Pancreas (tissue), 10 donors: ENCODE measurements at regions not wholly inside any gene's neighbourhood (a gene's known extent, or its start where the extent isn't known, plus 50 kb on each side); places are given as distances from the start of the nearest gene placed in this dataset.

Source experiments
- ATAC-seq, 4 donors: fragments of 200-7000 bp; cut with Tn5 transposase; one replicate each; pipeline versions ENCODE4 v1.8.0 to v1.9.1; 2020; ENCODE audit warnings: mild to moderate bottlenecking in 4 of 4, moderate library complexity in 4 of 4
- DNase-seq, 6 donors: peaks; one replicate each; pipeline ENCODE4 v3.0.0-alpha.2; 2020
- FAIRE-seq: peaks from 2 replicates; lab custom pipeline; 2012; peaks lifted over from hg19 to GRCh38; lab: Jason Lieb, UNC
- H3K27ac ChIP-seq, 4 donors: fragments of 200-600 bp; sonication (generic); 1 replicate in 3 of 4; 2 replicates in 1 of 4; pipeline versions ENCODE4 v1.5.0 to v1.8.0; 2020
- H3K27me3 ChIP-seq, 4 donors: fragments of 200-600 bp; one replicate each; pipeline ENCODE4 v1.8.0; 2021
- H3K36me3 ChIP-seq, 3 donors: fragments of 200-600 bp; sonication (generic) in 1 of 3; one replicate each; pipeline versions ENCODE4 v1.5.0 to v1.8.0; 2020 to 2021
- H3K4me1 ChIP-seq, 3 donors: fragments of 200-600 bp; one replicate each; pipeline ENCODE4 v1.8.0; 2021
- H3K4me3 ChIP-seq, 4 donors: fragments of 200-600 bp; sonication (generic) in 2 of 4; one replicate each; pipeline versions ENCODE4 v1.5.0 to v1.8.0; 2020 to 2021
- H3K9me3 ChIP-seq, 4 donors: fragments of 200-600 bp; one replicate each; pipeline ENCODE4 v1.8.0; 2021
- WGBS, 2 donors: extraction: QIAGEN DNeasy Blood & Tissue Kit; methylation state at CpG; one replicate each; pipeline ENCODE4 v1.1.7; 2013; 5-methylcytosine and 5-hydroxymethylcytosine counted together
- intact Hi-C, 3 donors: fragments of 100-400 bp; cut with DNase I; formaldehyde crosslinking; loops; one replicate each; pipeline versions ENCODE4 v1.11.1 to v1.14.2; 2022
- TF ChIP-seq, protein P1 (sequence below), 4 donors: fragments of 200-600 bp; sonication (generic) in 3 of 4; IDR thresholded peaks; one replicate each; pipeline versions ENCODE4 v1.5.0 to v1.8.0; 2021; ENCODE audit warnings: antibody characterized with exemption in 4 of 4
- donor health status: healthy with polysubstance abuse.
- donor health status: DM: no; HTN: no; CAD: no; lungs with moderate emphysema.
- donor health status: DM: no; HTN: no; CAD: no.
- donor health status: control.
- donor health status: control.
- donor health status: Bipolar disorder and iron deficiency.
- donor health status: DM: yes; HTN: yes; CAD: no.
- donor health status: DM: no; HTN: no; CAD: no.
- donor health status: DM: no; HTN: no; CAD: no.
- donor health status: DM: yes; HTN: yes; CAD: no.

DNA sequence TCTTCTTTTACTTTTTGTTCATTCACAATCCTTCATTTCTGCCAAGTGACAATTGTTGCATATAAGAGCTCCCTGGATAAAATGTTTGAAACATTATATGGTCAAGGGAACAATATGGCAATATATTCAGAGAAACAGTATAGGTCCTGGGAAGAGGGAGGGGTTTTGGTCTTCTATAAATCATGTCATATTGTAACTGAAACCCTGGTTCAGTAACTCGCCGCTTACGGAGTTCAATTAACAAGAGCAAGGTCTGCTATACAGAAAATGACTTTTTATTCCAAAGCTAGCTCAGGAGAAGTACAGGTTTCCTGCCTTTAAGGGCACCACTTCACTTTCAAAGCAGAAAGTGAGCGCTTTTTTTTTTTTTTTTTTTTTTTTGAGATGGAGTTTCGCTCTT is 522.1 kb upstream of the TGFBR2 start:
- H3K9me3 ChIP-seq, result no peaks in the 10 kb centered on the region
- H3K4me3 ChIP-seq, result no peak overlapping the region
- H3K36me3 ChIP-seq, result no peaks in the 10 kb centered on the region
- intact Hi-C loops, result no loop called here
- no peaks in the 10 kb centered on the region for H3K4me1 ChIP-seq
- H3K27me3 ChIP-seq, result no peaks in the 10 kb centered on the region
- WGBS, 2 donors, result 82 to 92% methylated on average over 5 of the region's 5 CpGs
- H3K27ac ChIP-seq, result no peak overlapping the region
- no peak for ATAC-seq
- TF ChIP-seq, protein P1, sequence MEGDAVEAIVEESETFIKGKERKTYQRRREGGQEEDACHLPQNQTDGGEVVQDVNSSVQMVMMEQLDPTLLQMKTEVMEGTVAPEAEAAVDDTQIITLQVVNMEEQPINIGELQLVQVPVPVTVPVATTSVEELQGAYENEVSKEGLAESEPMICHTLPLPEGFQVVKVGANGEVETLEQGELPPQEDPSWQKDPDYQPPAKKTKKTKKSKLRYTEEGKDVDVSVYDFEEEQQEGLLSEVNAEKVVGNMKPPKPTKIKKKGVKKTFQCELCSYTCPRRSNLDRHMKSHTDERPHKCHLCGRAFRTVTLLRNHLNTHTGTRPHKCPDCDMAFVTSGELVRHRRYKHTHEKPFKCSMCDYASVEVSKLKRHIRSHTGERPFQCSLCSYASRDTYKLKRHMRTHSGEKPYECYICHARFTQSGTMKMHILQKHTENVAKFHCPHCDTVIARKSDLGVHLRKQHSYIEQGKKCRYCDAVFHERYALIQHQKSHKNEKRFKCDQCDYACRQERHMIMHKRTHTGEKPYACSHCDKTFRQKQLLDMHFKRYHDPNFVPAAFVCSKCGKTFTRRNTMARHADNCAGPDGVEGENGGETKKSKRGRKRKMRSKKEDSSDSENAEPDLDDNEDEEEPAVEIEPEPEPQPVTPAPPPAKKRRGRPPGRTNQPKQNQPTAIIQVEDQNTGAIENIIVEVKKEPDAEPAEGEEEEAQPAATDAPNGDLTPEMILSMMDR (IDR thresholded peaks at IDR 0.05), result no peak
- no peak for FAIRE-seq
- no peak for DNase-seq

DNA sequence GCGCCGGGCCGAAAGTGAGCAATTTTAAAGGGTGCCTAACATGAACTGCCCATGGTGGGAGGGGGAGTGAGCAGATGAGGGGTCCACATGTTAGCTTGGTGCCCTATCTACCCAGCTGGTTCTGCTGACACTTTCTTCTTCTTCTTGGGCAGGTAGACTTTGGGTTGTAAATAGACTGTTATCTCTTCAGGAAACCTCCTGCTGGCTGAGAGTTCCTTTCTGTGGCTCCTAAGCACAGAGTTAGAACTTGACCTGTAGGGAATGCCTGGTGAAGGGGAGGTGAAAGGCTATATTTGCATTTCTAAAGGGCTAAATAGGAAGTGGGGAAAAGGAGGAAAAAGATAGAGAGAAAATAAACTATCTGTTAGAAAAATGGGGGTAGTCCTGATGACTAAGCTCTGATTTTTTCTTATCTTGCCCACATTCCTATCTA is 521.4 kb upstream of the TGFBR2 start:
- TF ChIP-seq, protein P1 (IDR thresholded peaks at IDR 0.05), result no peak
- Histone ChIP-seq H3K27ac (no peak overlapping the region), H3K4me3 (no peak overlapping the region), H3K36me3 (no peaks in the 10 kb centered on the region), H3K4me1 (no peaks in the 10 kb centered on the region), H3K9me3 (no peaks in the 10 kb centered on the region), H3K27me3 (no peaks in the 10 kb centered on the region)
- no peak for FAIRE-seq
- no peak for ATAC-seq
- no peak for DNase-seq
- 83 to 85% methylated on average over 3 of the region's 3 CpGs for WGBS, 2 donors
- intact Hi-C loops, result no loop called here

DNA sequence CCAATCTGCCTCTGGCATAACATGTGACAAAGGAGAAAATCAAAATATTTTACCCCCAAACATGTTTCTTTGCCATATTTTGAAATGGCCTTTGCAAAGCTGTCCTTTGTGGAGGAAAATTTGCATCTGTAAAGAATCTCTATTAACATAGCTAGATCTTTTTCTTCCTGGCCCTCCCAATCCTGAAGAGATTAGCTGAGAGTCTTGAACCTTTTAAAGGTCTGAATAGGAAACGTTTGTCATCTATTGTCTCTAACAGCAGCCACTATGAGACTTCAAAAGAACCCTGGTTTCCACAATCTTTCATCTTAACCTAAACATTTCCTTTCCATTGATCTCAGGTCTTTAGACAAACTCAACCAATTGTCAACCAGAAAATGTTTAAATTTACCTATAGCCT is 520.9 kb upstream of the TGFBR2 start:
- H3K36me3 ChIP-seq, result no peaks in the 10 kb centered on the region
- H3K4me3 ChIP-seq, result no peak overlapping the region
- no peak for FAIRE-seq
- WGBS, 2 donors, result 30 to 39% methylated on average over 1 of the region's 1 CpG
- H3K27me3 ChIP-seq, result no peaks in the 10 kb centered on the region
- H3K4me1 ChIP-seq, result no peaks in the 10 kb centered on the region
- DNase-seq, result no peak
- H3K9me3 ChIP-seq, result no peaks in the 10 kb centered on the region
- no peak for ATAC-seq
- TF ChIP-seq, protein P1 (IDR thresholded peaks at IDR 0.05), result no peak
- intact Hi-C loops, result no loop called here
- no peak overlapping the region for H3K27ac ChIP-seq

DNA sequence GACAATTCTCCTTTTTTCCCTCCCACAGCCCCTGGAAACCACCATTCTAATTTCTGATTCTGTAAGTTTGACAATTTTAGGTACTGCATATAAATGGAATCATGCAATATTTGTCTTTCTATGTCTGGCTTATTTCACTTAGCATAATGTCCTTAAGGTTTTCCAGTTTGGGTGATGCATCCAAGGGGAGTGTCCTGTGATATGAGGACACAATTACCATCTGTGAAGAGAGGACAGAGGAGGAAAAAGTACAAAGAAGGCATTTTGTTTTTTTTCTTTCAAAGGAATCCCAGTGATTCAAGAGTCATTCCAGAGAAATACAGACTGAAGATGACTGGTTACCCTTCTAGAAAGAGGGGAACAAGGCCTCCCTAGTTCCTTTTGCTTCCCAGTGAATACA is 514.7 kb upstream of the TGFBR2 start:
- H3K9me3 ChIP-seq, result no peaks in the 10 kb centered on the region
- H3K36me3 ChIP-seq, result no peaks in the 10 kb centered on the region
- no peak overlapping the region for H3K4me3 ChIP-seq
- H3K4me1 ChIP-seq, result no peaks in the 10 kb centered on the region
- ATAC-seq (no peak), FAIRE-seq (no peak), DNase-seq (no peak)
- TF ChIP-seq, protein P1 (IDR thresholded peaks at IDR 0.05), result no peak
- H3K27ac ChIP-seq, result no peak overlapping the region
- intact Hi-C loops, result no loop called here
- no peaks in the 10 kb centered on the region for H3K27me3 ChIP-seq

DNA sequence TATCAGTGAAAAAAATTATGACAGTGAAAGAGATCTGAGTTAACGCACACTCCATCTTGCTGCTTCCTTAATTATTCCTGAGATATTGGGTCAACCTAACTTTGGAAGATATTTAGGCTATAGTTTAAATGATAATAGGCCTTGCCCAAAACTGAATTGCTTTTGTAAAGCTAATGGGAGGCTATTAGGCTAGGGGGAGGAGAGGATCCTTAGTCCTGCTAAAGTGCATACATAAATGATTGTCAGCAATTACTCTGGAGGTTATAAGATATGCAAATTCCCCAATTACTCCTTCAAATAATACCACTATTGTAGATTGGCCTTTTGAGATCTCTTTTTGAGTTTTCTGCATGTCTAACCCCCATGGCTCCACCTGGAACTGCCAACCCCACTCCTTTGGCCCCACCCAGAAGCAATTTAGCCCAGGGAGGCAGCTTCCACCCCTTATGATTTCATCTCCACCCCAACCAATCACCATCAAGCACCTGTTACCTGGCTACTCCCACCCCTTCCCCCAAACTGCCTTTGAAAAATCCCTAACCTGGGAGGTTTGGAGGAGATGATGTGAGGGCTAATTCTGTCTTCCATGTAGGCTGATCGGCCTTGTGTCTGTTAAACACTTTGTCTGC is 509.3 kb upstream of the TGFBR2 start:
- H3K4me3 ChIP-seq, result no peak overlapping the region
- DNase-seq (no peak), ATAC-seq (no peak), FAIRE-seq (no peak)
- H3K27me3 ChIP-seq, result no peaks in the 10 kb centered on the region
- H3K27ac ChIP-seq, result no peak overlapping the region
- 73 to 86% methylated on average over 2 of the region's 2 CpGs for WGBS, 2 donors
- H3K9me3 ChIP-seq, result no peaks in the 10 kb centered on the region
- no peaks in the 10 kb centered on the region for H3K36me3 ChIP-seq
- TF ChIP-seq, protein P1 (IDR thresholded peaks at IDR 0.05), result no peak
- H3K4me1 ChIP-seq, result no peaks in the 10 kb centered on the region
- intact Hi-C loops, result no loop called here
